ENCODE measurements at regions not wholly inside any gene's neighbourhood (a gene's known extent, or its start where the extent isn't known, plus 50 kb on each side); places are given as distances from the start of the nearest gene placed in this dataset.

GRCh38 chr5:158265931-158266700 lies 407.2 kb upstream of the CLINT1 start:
- no peak for TF ChIP-seq Cebpa-rat (IDR thresholded peaks at IDR 0.05)
- Histone ChIP-seq H4K20me1 (no peaks in the 10 kb centered on the region), H3K27ac (no peak overlapping the region), H3K4me2 (no peak overlapping the region), H3K27me3 (no peaks in the 10 kb centered on the region), H3K4me3 (no peak overlapping the region), H3K9me3 (replicated peaks in 1 of 11) (peaks cover 21 to 83% (median 63%) of the 10 kb centered on the region in 11 experiments), H3K4me1 (no peaks in the 10 kb centered on the region), H3K9ac (no peak overlapping the region), H3K36me3 (peaks cover 0 to 92% (median 75%) of the 10 kb centered on the region in 11 experiments; a peak in 17 of 22 replicates)

DNA sequence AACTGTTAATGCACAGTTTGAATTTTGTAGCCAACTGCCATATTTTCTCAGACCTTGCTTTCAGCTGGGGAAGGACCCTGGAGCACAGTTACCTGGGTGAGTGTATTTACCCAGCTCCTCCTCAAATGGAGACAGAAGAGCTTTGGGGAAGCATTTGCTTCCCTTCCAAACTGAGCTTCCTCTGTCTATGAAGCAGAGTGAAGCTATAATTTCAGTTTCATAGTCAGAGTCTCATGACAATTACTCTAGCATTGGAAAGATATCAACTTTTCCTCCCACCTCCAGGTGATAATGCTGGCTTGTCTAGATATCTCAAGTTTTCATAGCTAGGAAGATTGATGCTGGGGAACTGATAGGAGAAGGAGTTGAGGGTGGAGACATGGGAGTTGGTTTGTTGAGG lies 406.4 kb upstream of the CLINT1 start:
- Histone ChIP-seq H3K4me3 (no peak overlapping the region), H3K4me2 (no peak overlapping the region), H4K20me1 (no peaks in the 10 kb centered on the region), H3K9me3 (replicated peaks in 1 of 11) (peaks cover 21 to 79% (median 55%) of the 10 kb centered on the region in 11 experiments), H3K27ac (no peak overlapping the region), H3K36me3 (peaks cover 0 to 91% (median 68%) of the 10 kb centered on the region in 11 experiments; a peak in 17 of 22 replicates), H3K4me1 (no peaks in the 10 kb centered on the region), H3K27me3 (no peaks in the 10 kb centered on the region), H3K9ac (no peak overlapping the region)
- TF ChIP-seq Cebpa-rat (IDR thresholded peaks at IDR 0.05) = no peak

DNA sequence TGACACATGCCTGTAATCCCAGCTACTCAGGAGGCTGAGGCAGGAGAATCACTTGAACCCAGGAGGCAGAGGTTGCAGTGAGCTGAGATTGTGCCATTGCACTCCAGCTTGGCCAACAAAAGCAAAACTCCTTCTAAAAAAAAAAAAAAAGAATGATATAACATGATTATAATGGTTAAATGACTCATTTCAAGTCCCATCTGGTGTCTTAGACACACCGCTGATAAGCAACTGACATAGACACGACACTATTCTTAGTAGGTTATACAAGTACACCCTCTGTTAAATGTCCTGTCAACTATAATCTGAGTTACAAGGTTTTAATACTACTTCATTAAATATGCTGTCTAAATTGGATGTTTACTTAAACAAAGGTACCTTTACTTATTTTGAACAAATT lies 405.3 kb upstream of the CLINT1 start:
- no peak overlapping the region for H3K4me2 ChIP-seq
- no peaks in the 10 kb centered on the region for H3K27me3 ChIP-seq
- no peak overlapping the region for H3K27ac ChIP-seq
- no peaks in the 10 kb centered on the region for H4K20me1 ChIP-seq
- H3K4me3 ChIP-seq = no peak overlapping the region
- H3K36me3 ChIP-seq = peaks cover 0 to 89% (median 67%) of the 10 kb centered on the region in 11 experiments; a peak in 17 of 22 replicates
- H3K9me3 ChIP-seq (replicated peaks in 1 of 11) = peaks cover 21 to 75% (median 52%) of the 10 kb centered on the region in 11 experiments
- TF ChIP-seq Cebpa-rat (IDR thresholded peaks at IDR 0.05) = no peak
- H3K4me1 ChIP-seq = no peaks in the 10 kb centered on the region
- no peak overlapping the region for H3K9ac ChIP-seq

GRCh38 chr5:158261674-158262367 lies 402.9 kb upstream of the CLINT1 start:
- Histone ChIP-seq H3K27me3 (no peaks in the 10 kb centered on the region), H3K4me2 (no peak overlapping the region), H4K20me1 (no peaks in the 10 kb centered on the region), H3K9ac (no peak overlapping the region), H3K4me1 (no peaks in the 10 kb centered on the region), H3K27ac (no peak overlapping the region), H3K36me3 (peaks cover 0 to 83% (median 56%) of the 10 kb centered on the region in 11 experiments; a peak in 16 of 22 replicates), H3K4me3 (no peak overlapping the region), H3K9me3 (replicated peaks in 1 of 11) (peaks cover 2 to 73% (median 46%) of the 10 kb centered on the region in 11 experiments)
- TF ChIP-seq Cebpa-rat (IDR thresholded peaks at IDR 0.05) = no peak

- no peaks in the 10 kb centered on the region for H3K4me1 ChIP-seq
- H3K27me3 ChIP-seq = no peaks in the 10 kb centered on the region
- H3K4me2 ChIP-seq = no peak overlapping the region
- no peak for TF ChIP-seq Cebpa-rat (IDR thresholded peaks at IDR 0.05)
- H3K36me3 ChIP-seq = peaks cover 0 to 85% (median 71%) of the 10 kb centered on the region in 11 experiments; a peak in 17 of 22 replicates
- H3K4me3 ChIP-seq = no peak overlapping the region
- H3K9me3 ChIP-seq (replicated peaks in 1 of 11) = peaks cover 6 to 81% (median 57%) of the 10 kb centered on the region in 11 experiments; a peak in 21 of 22 replicates
- no peaks in the 10 kb centered on the region for H4K20me1 ChIP-seq
- no peak overlapping the region for H3K27ac ChIP-seq
- H3K9ac ChIP-seq = no peak overlapping the region
Observed at GRCh38 chr5:158256096-158256495, 397.2 kb upstream of the CLINT1 start.

GRCh38 chr5:158255609-158256008 lies 396.7 kb upstream of the CLINT1 start:
- no peaks in the 10 kb centered on the region for H3K27me3 ChIP-seq
- no peak overlapping the region for H3K4me3 ChIP-seq
- TF ChIP-seq Cebpa-rat (IDR thresholded peaks at IDR 0.05) = no peak
- no peaks in the 10 kb centered on the region for H4K20me1 ChIP-seq
- H3K9me3 ChIP-seq (replicated peaks in 1 of 11) = peaks cover 6 to 80% (median 57%) of the 10 kb centered on the region in 11 experiments; a peak in 21 of 22 replicates
- no peak overlapping the region for H3K27ac ChIP-seq
- H3K4me2 ChIP-seq = no peak overlapping the region
- no peak overlapping the region for H3K9ac ChIP-seq
- H3K36me3 ChIP-seq = peaks cover 0 to 84% (median 75%) of the 10 kb centered on the region in 11 experiments; a peak in 17 of 22 replicates
- no peaks in the 10 kb centered on the region for H3K4me1 ChIP-seq

- Histone ChIP-seq H3K9me3 (replicated peaks in 1 of 11) (peaks cover 0 to 61% (median 16%) of the 10 kb centered on the region in 11 experiments; a peak in 16 of 22 replicates), H3K4me1 (peaks cover 0 to 23% (median 16%) of the 10 kb centered on the region in 10 experiments; a peak in 15 of 20 replicates), H3K4me3 (no peak overlapping the region), H3K36me3 (peaks cover 0 to 64% (median 27%) of the 10 kb centered on the region in 11 experiments; a peak in 15 of 22 replicates), H3K27me3 (no peaks in the 10 kb centered on the region), H3K4me2 (no peak overlapping the region), H4K20me1 (no peaks in the 10 kb centered on the region), H3K9ac (no peak overlapping the region), H3K27ac (no peak overlapping the region)
- no peak for TF ChIP-seq Cebpa-rat (IDR thresholded peaks at IDR 0.05)
Observed at GRCh38 chr5:158246661-158247060, 387.7 kb upstream of the CLINT1 start.

DNA sequence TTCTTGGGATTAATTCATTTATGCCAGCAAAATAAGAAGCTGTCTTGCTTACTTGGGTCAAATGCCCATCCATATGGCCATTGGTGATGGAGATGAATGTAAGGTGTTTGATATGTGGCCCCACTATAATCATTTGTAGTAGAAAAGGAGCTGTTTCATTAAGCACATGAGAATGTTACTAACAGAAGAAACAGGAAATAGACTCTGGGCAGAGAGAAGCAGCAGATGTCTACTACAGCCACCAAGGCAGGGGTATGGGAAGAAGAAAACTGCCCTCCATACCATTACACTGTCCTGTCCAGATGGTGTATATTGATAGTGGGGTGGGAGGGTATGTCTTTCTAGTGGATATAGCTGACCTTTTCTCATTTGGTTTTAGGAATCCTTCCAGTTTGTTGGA lies 386.6 kb upstream of the CLINT1 start:
- Histone ChIP-seq H4K20me1 (no peaks in the 10 kb centered on the region), H3K4me3 (no peak overlapping the region), H3K9ac (no peak overlapping the region), H3K27me3 (no peaks in the 10 kb centered on the region), H3K27ac (peak overlapping the region in 2 of 11 experiments; percentile 5; a peak in 1 of 22 replicates), H3K4me2 (peak overlapping the region in 8 of 11 experiments; percentile 4 to 65 (median 40); a peak in 15 of 22 replicates), H3K4me1 (peaks cover 0 to 26% (median 16%) of the 10 kb centered on the region in 10 experiments; a peak in 15 of 20 replicates), H3K9me3 (replicated peaks in 1 of 11) (peaks cover 0 to 64% (median 21%) of the 10 kb centered on the region in 11 experiments; a peak in 17 of 22 replicates), H3K36me3 (peaks cover 0 to 65% (median 19%) of the 10 kb centered on the region in 11 experiments; a peak in 12 of 22 replicates)
- TF ChIP-seq Cebpa-rat (IDR thresholded peaks at IDR 0.05) = no peak

DNA sequence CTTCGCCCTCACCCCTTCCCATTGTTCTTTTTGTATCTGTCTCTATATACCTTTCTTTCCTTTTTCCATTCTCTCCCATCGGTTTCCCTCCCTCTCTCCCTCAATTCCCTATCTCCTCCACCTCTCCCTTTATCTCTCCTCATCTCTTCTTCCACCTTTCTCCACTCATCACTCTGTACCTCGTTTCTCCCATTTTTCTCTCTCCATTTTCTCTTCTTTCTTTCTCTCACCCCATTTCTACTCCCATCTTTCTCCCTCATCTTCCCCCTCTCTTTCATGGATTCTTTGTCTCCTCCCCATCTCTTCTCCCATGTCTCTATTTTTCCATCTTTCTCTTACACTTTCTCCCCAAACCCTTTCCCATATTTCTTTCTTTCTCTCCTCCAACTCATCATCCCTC lies 385.9 kb upstream of the CLINT1 start:
- Histone ChIP-seq H3K27me3 (no peaks in the 10 kb centered on the region), H3K36me3 (peaks cover 0 to 70% (median 19%) of the 10 kb centered on the region in 11 experiments; a peak in 12 of 22 replicates), H3K4me2 (peak overlapping the region in 6 of 11 experiments; percentile 17 to 65 (median 52); a peak in 11 of 22 replicates), H3K4me3 (no peak overlapping the region), H3K9ac (no peak overlapping the region), H3K4me1 (peaks cover 0 to 30% (median 16%) of the 10 kb centered on the region in 10 experiments; a peak in 15 of 20 replicates), H3K27ac (no peak overlapping the region; a peak in 1 of 22 replicates), H3K9me3 (replicated peaks in 1 of 11) (peaks cover 0 to 68% (median 26%) of the 10 kb centered on the region in 11 experiments; a peak in 18 of 22 replicates), H4K20me1 (no peaks in the 10 kb centered on the region)
- no peak for TF ChIP-seq Cebpa-rat (IDR thresholded peaks at IDR 0.05)
